NB4 (cell line): ENCODE measurements at regions not wholly inside any gene's neighbourhood (a gene's known extent, or its start where the extent isn't known, plus 50 kb on each side); places are given as distances from the start of the nearest gene placed in this dataset.

Source experiments
- CTCF ChIP-seq: IDR thresholded peaks from one replicate; pipeline ENCODE4 v1.5.1; 2012; ENCODE audit warnings: low read depth, low read length
- MYC ChIP-seq: IDR thresholded peaks from 2 replicates; pipeline ENCODE4 v1.6.1; 2011; ENCODE audit warnings: low read depth, low read length
- POLR2A ChIP-seq: IDR thresholded peaks from 2 replicates; pipeline ENCODE4 v1.6.1; 2011; ENCODE audit warnings: mild to moderate bottlenecking; ENCODE audit not compliant: insufficient read length; ENCODE audit errors: extremely low read depth

GRCh38 chr10:105989995-105990394 lies 1174.5 kb downstream of the SORCS1 start:
- TF ChIP-seq POLR2A: no peak
- no peak for TF ChIP-seq CTCF
- no peak for TF ChIP-seq MYC
